Mesendoderm (in vitro differentiated cells): ENCODE measurements at regions not wholly inside any gene's neighbourhood (a gene's known extent, or its start where the extent isn't known, plus 50 kb on each side); places are given as distances from the start of the nearest gene placed in this dataset.

Source experiments
- DNase-seq: peaks from one replicate; pipeline ENCODE4 v3.0.0; 2013
- H2AK5ac ChIP-seq: 2 replicates; pipeline ENCODE4 v1.6.1; 2013; ENCODE audit warnings: low read length, inconsistent platforms
- H2BK120ac ChIP-seq: 2 replicates; pipeline ENCODE4 v1.6.1; 2013; ENCODE audit warnings: low read depth, mild to moderate bottlenecking, low read length, moderate library complexity, mixed read lengths
- H2BK15ac ChIP-seq: replicated peaks from 2 replicates; pipeline ENCODE4 v1.6.1; 2013; ENCODE audit warnings: low read depth, mild to moderate bottlenecking, moderate library complexity
- H2BK5ac ChIP-seq: 2 replicates; pipeline ENCODE4 v1.6.1; 2013; ENCODE audit warnings: low read length, inconsistent platforms
- H3K18ac ChIP-seq: 2 replicates; pipeline ENCODE4 v1.6.1; 2013; ENCODE audit warnings: mild to moderate bottlenecking, low read length, mixed read lengths
- H3K23ac ChIP-seq: one replicate; pipeline ENCODE4 v1.6.1; 2013; ENCODE audit warnings: low read length
- H3K27ac ChIP-seq: 2 replicates; pipeline ENCODE4 v1.5.1; 2013; ENCODE audit warnings: low read depth, mild to moderate bottlenecking, inconsistent platforms, low read length, moderate library complexity
- H3K27me3 ChIP-seq: 2 replicates; pipeline ENCODE4 v1.6.1; 2013; ENCODE audit warnings: low read length, control low read depth, mild to moderate bottlenecking, inconsistent platforms; ENCODE audit not compliant: insufficient read depth, poor library complexity
- H3K36me3 ChIP-seq: 2 replicates; pipeline ENCODE4 v1.6.1; 2013; ENCODE audit warnings: low read length, inconsistent platforms; ENCODE audit not compliant: control insufficient read depth, insufficient read depth
- H3K4ac ChIP-seq: one replicate; pipeline ENCODE4 v1.6.1; 2013; ENCODE audit warnings: low read depth, mild to moderate bottlenecking, low read length, moderate library complexity
- H3K4me1 ChIP-seq: 2 replicates; pipeline ENCODE4 v1.6.1; 2013; ENCODE audit warnings: low read depth, low read length, inconsistent platforms; ENCODE audit not compliant: control insufficient read depth
- H3K4me2 ChIP-seq: 2 replicates; pipeline ENCODE4 v1.6.1; 2013; ENCODE audit warnings: low read length
- H3K4me3 ChIP-seq: 2 replicates; pipeline ENCODE4 v1.5.1; 2013; ENCODE audit warnings: mild to moderate bottlenecking, low read length
- H3K56ac ChIP-seq: one replicate; pipeline ENCODE4 v1.6.1; 2013; ENCODE audit warnings: low read length
- H3K79me1 ChIP-seq: 2 replicates; pipeline ENCODE4 v1.6.1; 2013; ENCODE audit warnings: low read length, inconsistent platforms
- H3K79me2 ChIP-seq: 2 replicates; pipeline ENCODE4 v1.6.1; 2013; ENCODE audit warnings: mild to moderate bottlenecking, low read length; ENCODE audit not compliant: control insufficient read depth, insufficient read depth
- H3K9ac ChIP-seq: 2 replicates; pipeline ENCODE4 v1.6.1; 2013; ENCODE audit warnings: low read length, inconsistent platforms
- H4K5ac ChIP-seq: one replicate; pipeline ENCODE4 v1.6.1; 2013; ENCODE audit warnings: low read length
- H4K8ac ChIP-seq: one replicate; pipeline ENCODE4 v1.6.1; 2013; ENCODE audit warnings: low read depth, mild to moderate bottlenecking, control low read depth, low read length, moderate library complexity
- WGBS: extraction: QIAGEN DNeasy Blood & Tissue Kit; methylation state at CpG from one replicate; pipeline ENCODE4 v1.1.7; 2013; ENCODE audit warnings: low lambda C conversion rate, missing lambda C conversion rate; ENCODE audit not compliant: insufficient coverage; ENCODE audit errors: extremely low coverage; 5-methylcytosine and 5-hydroxymethylcytosine counted together

- no peak for DNase-seq
- WGBS, result no CpG with 5 or more reads among the region's 2 CpGs
- no peak overlapping the region for H3K4me3 ChIP-seq
Measured at GRCh38 chr7:41306486-41306885, 396.4 kb downstream of the INHBA start.

GRCh38 chr7:41305001-41305400 lies 397.9 kb downstream of the INHBA start:
- Histone ChIP-seq H3K23ac (no peak overlapping the region), H3K4me2 (no peak overlapping the region), H3K27me3 (no peaks in the 10 kb centered on the region), H2AK5ac (no peak overlapping the region), H3K79me2 (no peaks in the 10 kb centered on the region), H2BK120ac (no peak overlapping the region), H3K4ac (no peak overlapping the region), H4K8ac (no peak overlapping the region), H4K5ac (no peak overlapping the region), H3K27ac (no peak overlapping the region), H3K9ac (no peak overlapping the region), H3K4me1 (no peaks in the 10 kb centered on the region), H3K4me3 (no peak overlapping the region), H3K36me3 (no peaks in the 10 kb centered on the region), H3K79me1 (no peaks in the 10 kb centered on the region), H3K56ac (no peak overlapping the region), H2BK5ac (no peak overlapping the region), H3K18ac (no peak overlapping the region), H2BK15ac (no peak overlapping the region)
- no peak for DNase-seq
- WGBS, result no CpG with 5 or more reads among the region's 1 CpG

More at GRCh38 chr7:41306486-41306885, 396.4 kb downstream of the INHBA start:
- no peak overlapping the region for H3K23ac ChIP-seq
- no peak overlapping the region for H4K8ac ChIP-seq
- no peak overlapping the region for H3K4me2 ChIP-seq
- no peaks in the 10 kb centered on the region for H3K79me2 ChIP-seq
- no peak overlapping the region for H3K9ac ChIP-seq
- H3K36me3 ChIP-seq, result no peaks in the 10 kb centered on the region
- H4K5ac ChIP-seq, result no peak overlapping the region
- H2BK5ac ChIP-seq, result no peak overlapping the region
- H3K27ac ChIP-seq, result no peak overlapping the region
- no peak overlapping the region for H2AK5ac ChIP-seq
- H2BK120ac ChIP-seq, result no peak overlapping the region
- no peak overlapping the region for H2BK15ac ChIP-seq
- no peaks in the 10 kb centered on the region for H3K4me1 ChIP-seq
- H3K79me1 ChIP-seq, result no peaks in the 10 kb centered on the region
- no peak overlapping the region for H3K18ac ChIP-seq
- no peak overlapping the region for H3K4ac ChIP-seq
- no peaks in the 10 kb centered on the region for H3K27me3 ChIP-seq
- H3K56ac ChIP-seq, result no peak overlapping the region

GRCh38 chr7:41303709-41304108 lies 399.2 kb downstream of the INHBA start:
- no CpG with 5 or more reads among the region's 4 CpGs for WGBS
- Histone ChIP-seq H3K4me2 (no peak overlapping the region), H3K4ac (no peak overlapping the region), H2BK5ac (no peak overlapping the region), H2BK15ac (no peak overlapping the region), H4K8ac (no peak overlapping the region), H3K9ac (no peak overlapping the region), H3K27ac (no peak overlapping the region), H3K79me2 (no peaks in the 10 kb centered on the region), H3K18ac (no peak overlapping the region), H3K27me3 (no peaks in the 10 kb centered on the region), H2AK5ac (no peak overlapping the region), H3K56ac (no peak overlapping the region), H2BK120ac (no peak overlapping the region), H3K4me3 (no peak overlapping the region), H3K36me3 (no peaks in the 10 kb centered on the region), H3K79me1 (no peaks in the 10 kb centered on the region), H3K4me1 (no peaks in the 10 kb centered on the region), H3K23ac (no peak overlapping the region), H4K5ac (no peak overlapping the region)
- DNase-seq, result no peak

GRCh38 chr7:41298409-41298808 lies 404.5 kb downstream of the INHBA start:
- no peak overlapping the region for H3K4me2 ChIP-seq
- no peak overlapping the region for H3K4ac ChIP-seq
- H4K8ac ChIP-seq, result no peak overlapping the region
- no peaks in the 10 kb centered on the region for H3K79me2 ChIP-seq
- no peak for DNase-seq
- no peaks in the 10 kb centered on the region for H3K79me1 ChIP-seq
- H3K18ac ChIP-seq, result no peak overlapping the region
- whole genome bisulfite sequencing, result no CpG with 5 or more reads among the region's 2 CpGs
- no peak overlapping the region for H3K56ac ChIP-seq
- H2BK120ac ChIP-seq, result no peak overlapping the region
- H3K23ac ChIP-seq, result no peak overlapping the region
- no peak overlapping the region for H3K27ac ChIP-seq
- no peaks in the 10 kb centered on the region for H3K4me1 ChIP-seq
- no peaks in the 10 kb centered on the region for H3K27me3 ChIP-seq
- no peak overlapping the region for H2BK5ac ChIP-seq
- H3K9ac ChIP-seq, result no peak overlapping the region
- no peak overlapping the region for H2BK15ac ChIP-seq
- H2AK5ac ChIP-seq, result no peak overlapping the region
- no peak overlapping the region for H3K4me3 ChIP-seq
- no peaks in the 10 kb centered on the region for H3K36me3 ChIP-seq
- no peak overlapping the region for H4K5ac ChIP-seq

GRCh38 chr7:41297166-41297565 lies 405.7 kb downstream of the INHBA start:
- H3K79me1 ChIP-seq, result no peaks in the 10 kb centered on the region
- no peak overlapping the region for H3K27ac ChIP-seq
- H3K4me1 ChIP-seq, result no peaks in the 10 kb centered on the region
- no peak overlapping the region for H2AK5ac ChIP-seq
- H2BK5ac ChIP-seq, result no peak overlapping the region
- no peak overlapping the region for H3K23ac ChIP-seq
- no peaks in the 10 kb centered on the region for H3K36me3 ChIP-seq
- no peak overlapping the region for H2BK15ac ChIP-seq
- no peak overlapping the region for H2BK120ac ChIP-seq
- H3K4ac ChIP-seq, result no peak overlapping the region
- H3K79me2 ChIP-seq, result no peaks in the 10 kb centered on the region
- WGBS, result no CpG with 5 or more reads among the region's 6 CpGs
- H4K5ac ChIP-seq, result no peak overlapping the region
- H4K8ac ChIP-seq, result no peak overlapping the region
- no peak overlapping the region for H3K56ac ChIP-seq
- peak; percentile 29 for DNase-seq
- H3K4me2 ChIP-seq, result no peak overlapping the region
- H3K18ac ChIP-seq, result no peak overlapping the region
- no peak overlapping the region for H3K4me3 ChIP-seq
- no peaks in the 10 kb centered on the region for H3K27me3 ChIP-seq
- no peak overlapping the region for H3K9ac ChIP-seq

- no peaks in the 10 kb centered on the region for H3K79me2 ChIP-seq
- no peak overlapping the region for H3K18ac ChIP-seq
- H3K27me3 ChIP-seq, result no peaks in the 10 kb centered on the region
- no peak overlapping the region for H3K23ac ChIP-seq
- no peak overlapping the region for H4K8ac ChIP-seq
- no peak overlapping the region for H2AK5ac ChIP-seq
- no peak overlapping the region for H2BK15ac ChIP-seq
- H3K27ac ChIP-seq, result no peak overlapping the region
- no peak overlapping the region for H3K56ac ChIP-seq
- no peak overlapping the region for H2BK120ac ChIP-seq
- WGBS, result no CpG with 5 or more reads among the region's 1 CpG
- H3K4me2 ChIP-seq, result no peak overlapping the region
- no peak for DNase-seq
- H3K9ac ChIP-seq, result no peak overlapping the region
- H3K4ac ChIP-seq, result no peak overlapping the region
- H3K79me1 ChIP-seq, result no peaks in the 10 kb centered on the region
- H2BK5ac ChIP-seq, result no peak overlapping the region
- no peaks in the 10 kb centered on the region for H3K4me1 ChIP-seq
- no peak overlapping the region for H4K5ac ChIP-seq
- no peak overlapping the region for H3K4me3 ChIP-seq
- H3K36me3 ChIP-seq, result no peaks in the 10 kb centered on the region
Measured at GRCh38 chr7:41295455-41295815, 407.5 kb downstream of the INHBA start.
